HCT116 (cell line): ENCODE measurements at regions not wholly inside any gene's neighbourhood (a gene's known extent, or its start where the extent isn't known, plus 50 kb on each side); places are given as distances from the start of the nearest gene placed in this dataset.

Experiments
- ATAC-seq: fragments of 200-7000 bp; cut with Tn5 transposase; 2 replicates; pipeline ENCODE4 v1.9.1; 2020; ENCODE audit warnings: mild to moderate bottlenecking, moderate library complexity
- BruUV-seq: library from RNA; stranded (reverse); fragments of 400-500 nt; replicated peaks from 2 replicates; lab custom pipeline; 2021; lab: Mats Ljungman, UMichigan
- CTCF ChIA-PET: fragments of 300-600 bp; sonication (Branson Sonifier 250); formaldehyde crosslinking; loops from one replicate; lab custom pipeline; 2021; ENCODE audit warnings: antibody characterized with exemption; lab: Charles Lee
- POLR2A ChIA-PET: fragments of 300-600, 350-600 bp; sonication (Branson Sonifier 250); formaldehyde crosslinking; loops from one replicate; lab custom pipeline; 2021; ENCODE audit warnings: antibody characterized with exemption; lab: Charles Lee
- RAD21 ChIA-PET, 2 experiments: fragments of 300-600 bp; sonication (Branson Sonifier 250); formaldehyde crosslinking; loops; one replicate each; lab custom pipeline; 2023; ENCODE audit warnings: low total read pairs in 2 of 2; ENCODE audit not compliant: uncharacterized antibody in 2 of 2, unreplicated experiment in 2 of 2, low non-redundant PET in 1 of 2; lab: Charles Lee
- DNase-seq: peaks from one replicate; pipeline ENCODE4 v3.0.0-alpha.2; 2010; ENCODE audit warnings: low read depth, low spot score
- H2AFZ ChIP-seq: fragments of 200-600 bp; shearing (Covaris generic), sonication (generic); 2 replicates; pipeline ENCODE4 v1.6.1; 2017; ENCODE audit warnings: low read depth, mixed run types, mixed read lengths, antibody characterized with exemption, low read length; ENCODE audit not compliant: poor library complexity, severe bottlenecking
- H3K27ac ChIP-seq: 2 replicates; pipeline ENCODE4 v1.5.1; 2012; ENCODE audit warnings: low read depth, low read length
- H3K27me3 ChIP-seq: fragments of 200-600 bp; sonication (generic); 2 replicates; pipeline ENCODE4 v1.6.1; 2016; ENCODE audit warnings: mixed run types, low read length, mixed read lengths; ENCODE audit not compliant: insufficient read depth
- H3K36me3 ChIP-seq, 2 experiments: fragments of 200-500 bp in 1 of 2; fragments of 200-600 bp in 1 of 2; sonication (Bioruptor generic) in 1 of 2; sonication (generic) in 1 of 2; 2 replicates each; pipeline versions ENCODE4 v1.5.1 to v1.6.1; 2014 to 2016; ENCODE audit warnings: low read length in 2 of 2, inconsistent platforms in 1 of 2, mixed read lengths in 1 of 2, mixed run types in 1 of 2; ENCODE audit not compliant: insufficient read depth in 2 of 2, control insufficient read depth in 1 of 2
- H3K4me1 ChIP-seq, 2 experiments: fragments of 200-600 bp in 1 of 2; sonication (generic) in 1 of 2; 2 replicates each; pipeline versions ENCODE4 v1.5.1 to v1.6.1; 2012 to 2017; ENCODE audit warnings: low read length in 2 of 2, inconsistent platforms in 1 of 2, mild to moderate bottlenecking in 1 of 2, mixed read lengths in 1 of 2, mixed run types in 1 of 2, moderate library complexity in 1 of 2; ENCODE audit not compliant: insufficient read depth in 2 of 2, control insufficient read depth in 1 of 2
- H3K4me2 ChIP-seq: fragments of 200-600 bp; sonication (generic); 2 replicates; pipeline ENCODE4 v1.6.1; 2017; ENCODE audit warnings: mixed run types, low read length, mixed read lengths
- H3K4me3 ChIP-seq, 2 experiments: fragments of 200-600 bp in 1 of 2; sonication (generic) in 1 of 2; replicated peaks in 1 of 2; 2 replicates each; pipeline ENCODE4 v1.5.1; 2011 to 2016; ENCODE audit warnings: low read length in 2 of 2, control low read depth in 1 of 2, low read depth in 1 of 2, mild to moderate bottlenecking in 1 of 2, mixed read lengths in 1 of 2, mixed run types in 1 of 2
- H3K79me2 ChIP-seq: fragments of 200-600 bp; sonication (generic); 2 replicates; pipeline ENCODE4 v1.6.1; 2017; ENCODE audit warnings: mild to moderate bottlenecking, mixed run types, low read length, moderate library complexity, mixed read lengths; ENCODE audit not compliant: insufficient read depth
- H3K9ac ChIP-seq: fragments of 200-600 bp; sonication (generic); 2 replicates; pipeline ENCODE4 v1.6.1; 2016; ENCODE audit warnings: low read length, mixed read lengths
- H3K9me2 ChIP-seq: fragments of 200-600 bp; sonication (generic), shearing (Covaris generic); 2 replicates; pipeline ENCODE4 v1.6.1; 2017; ENCODE audit warnings: mixed run types, mild to moderate bottlenecking, moderate library complexity; ENCODE audit not compliant: insufficient read depth
- H3K9me3 ChIP-seq, 2 experiments: fragments of 200-500 bp in 1 of 2; fragments of 200-600 bp in 1 of 2; sonication (Bioruptor generic) in 1 of 2; sonication (generic) in 1 of 2; 2 replicates each; pipeline ENCODE4 v1.6.1; 2014 to 2017; ENCODE audit warnings: low read length in 2 of 2, mixed read lengths in 2 of 2, inconsistent platforms in 1 of 2, low read depth in 1 of 2, mild to moderate bottlenecking in 1 of 2, mixed run types in 1 of 2, moderate library complexity in 1 of 2; ENCODE audit not compliant: control insufficient read depth in 1 of 2, insufficient read depth in 1 of 2
- H4K20me1 ChIP-seq: fragments of 200-600 bp; sonication (generic), shearing (Covaris generic); 2 replicates; pipeline ENCODE4 v1.6.1; 2017; ENCODE audit warnings: mixed run types, mild to moderate bottlenecking, moderate library complexity; ENCODE audit not compliant: insufficient read depth
- CBX3 ChIP-seq: IDR thresholded peaks from 2 replicates; pipeline ENCODE4 v1.6.1; 2012; ENCODE audit warnings: low read depth
- EZH2 ChIP-seq: fragments of 200-600 bp; sonication (generic); IDR thresholded peaks from 2 replicates; pipeline ENCODE4 v1.6.1; 2017; ENCODE audit warnings: antibody characterized with exemption, mixed run types
- EZH2phosphoT487 ChIP-seq: fragments of 200-600 bp; IDR thresholded peaks from 2 replicates; pipeline ENCODE4 v1.6.1; 2018; ENCODE audit warnings: antibody characterized with exemption, borderline replicate concordance
- JUND ChIP-seq: IDR thresholded peaks from 2 replicates; pipeline ENCODE4 v1.6.1; 2012
- POLR2A ChIP-seq: IDR thresholded peaks from 2 replicates; pipeline ENCODE4 v1.7.0; 2011; ENCODE audit warnings: borderline replicate concordance; ENCODE audit not compliant: insufficient read depth, insufficient read length; ENCODE audit errors: extremely low read depth
- POLR2AphosphoS5 ChIP-seq: IDR thresholded peaks from 2 replicates; pipeline ENCODE4 v1.6.1; 2011; ENCODE audit warnings: mild to moderate bottlenecking, low read depth, low read length, moderate library complexity
- SIN3A ChIP-seq: IDR thresholded peaks from 2 replicates; pipeline ENCODE4 v1.6.1; 2012; ENCODE audit warnings: low read depth
- SRF ChIP-seq: IDR thresholded peaks from 2 replicates; pipeline ENCODE4 v1.6.1; 2012; ENCODE audit warnings: low read depth
- YY1 ChIP-seq: IDR thresholded peaks from 2 replicates; pipeline ENCODE4 v1.6.1; 2011; ENCODE audit warnings: low read length, low read depth, moderate library complexity, mild to moderate bottlenecking; ENCODE audit not compliant: insufficient replicate concordance; ENCODE audit errors: extremely low read depth
- intact Hi-C: fragments of 100-400 bp; cut with micrococcal nuclease; formaldehyde crosslinking; loops from 2 replicates; pipeline ENCODE4 v1.10.0; 2022
- TF ChIP-seq, protein P1 (sequence below): IDR thresholded peaks from 2 replicates; pipeline ENCODE4 v1.6.1; 2012; ENCODE audit warnings: low read depth

DNA sequence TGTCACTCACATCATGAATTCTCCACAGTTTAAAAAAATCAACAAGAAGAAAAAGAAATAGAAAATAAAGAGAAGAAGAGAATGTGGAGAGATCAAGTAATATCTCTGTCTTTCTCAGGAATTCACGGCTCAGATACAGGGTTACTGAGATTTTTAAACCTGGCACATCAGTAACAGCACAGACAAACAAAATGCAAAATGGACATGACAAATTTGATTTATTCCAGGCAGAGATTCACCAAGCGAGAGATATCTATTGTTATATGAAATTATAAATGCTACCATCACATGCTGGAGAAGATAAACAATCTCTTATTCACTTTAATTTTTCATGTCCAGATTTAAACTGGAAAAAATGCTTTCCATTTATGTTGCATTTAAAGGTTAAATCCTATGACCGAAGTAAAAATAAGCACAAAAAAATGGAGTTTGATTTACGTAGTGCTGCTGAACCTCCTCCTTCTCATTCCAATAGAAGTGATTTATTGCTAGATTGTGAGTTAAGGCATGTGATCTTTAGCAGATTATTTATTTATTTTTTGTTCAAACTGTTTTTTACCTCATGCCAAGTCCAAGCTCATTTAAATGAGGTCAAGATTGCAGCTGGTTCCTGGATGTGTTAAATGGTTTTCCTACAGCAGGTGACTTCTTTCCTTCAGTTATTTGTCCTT, 926.4 kb downstream of the MAT2B start:
- no peak overlapping the region for H3K27ac ChIP-seq
- H3K9me2 ChIP-seq, result no peaks in the 10 kb centered on the region
- H3K4me2 ChIP-seq, result no peak overlapping the region
- TF ChIP-seq YY1 (no peak), EZH2 (no peak), SRF (no peak), SIN3A (no peak), JUND (no peak), POLR2A (no peak), EZH2phosphoT487 (no peak), POLR2AphosphoS5 (no peak), CBX3 (no peak)
- TF ChIP-seq, protein P1, sequence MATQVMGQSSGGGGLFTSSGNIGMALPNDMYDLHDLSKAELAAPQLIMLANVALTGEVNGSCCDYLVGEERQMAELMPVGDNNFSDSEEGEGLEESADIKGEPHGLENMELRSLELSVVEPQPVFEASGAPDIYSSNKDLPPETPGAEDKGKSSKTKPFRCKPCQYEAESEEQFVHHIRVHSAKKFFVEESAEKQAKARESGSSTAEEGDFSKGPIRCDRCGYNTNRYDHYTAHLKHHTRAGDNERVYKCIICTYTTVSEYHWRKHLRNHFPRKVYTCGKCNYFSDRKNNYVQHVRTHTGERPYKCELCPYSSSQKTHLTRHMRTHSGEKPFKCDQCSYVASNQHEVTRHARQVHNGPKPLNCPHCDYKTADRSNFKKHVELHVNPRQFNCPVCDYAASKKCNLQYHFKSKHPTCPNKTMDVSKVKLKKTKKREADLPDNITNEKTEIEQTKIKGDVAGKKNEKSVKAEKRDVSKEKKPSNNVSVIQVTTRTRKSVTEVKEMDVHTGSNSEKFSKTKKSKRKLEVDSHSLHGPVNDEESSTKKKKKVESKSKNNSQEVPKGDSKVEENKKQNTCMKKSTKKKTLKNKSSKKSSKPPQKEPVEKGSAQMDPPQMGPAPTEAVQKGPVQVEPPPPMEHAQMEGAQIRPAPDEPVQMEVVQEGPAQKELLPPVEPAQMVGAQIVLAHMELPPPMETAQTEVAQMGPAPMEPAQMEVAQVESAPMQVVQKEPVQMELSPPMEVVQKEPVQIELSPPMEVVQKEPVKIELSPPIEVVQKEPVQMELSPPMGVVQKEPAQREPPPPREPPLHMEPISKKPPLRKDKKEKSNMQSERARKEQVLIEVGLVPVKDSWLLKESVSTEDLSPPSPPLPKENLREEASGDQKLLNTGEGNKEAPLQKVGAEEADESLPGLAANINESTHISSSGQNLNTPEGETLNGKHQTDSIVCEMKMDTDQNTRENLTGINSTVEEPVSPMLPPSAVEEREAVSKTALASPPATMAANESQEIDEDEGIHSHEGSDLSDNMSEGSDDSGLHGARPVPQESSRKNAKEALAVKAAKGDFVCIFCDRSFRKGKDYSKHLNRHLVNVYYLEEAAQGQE, result no peak
- TF ChIP-seq, all 23 proteins: peak for 0
- ATAC-seq (no peak), DNase-seq (no peak)
- Histone ChIP-seq H2AFZ (no peak overlapping the region), H3K4me3 (no peak overlapping the region), H3K79me2 (no peaks in the 10 kb centered on the region), H3K9ac (no peak overlapping the region), H3K27me3 (no peaks in the 10 kb centered on the region), H3K9me3 (peaks cover 3 to 4% of the 10 kb centered on the region in 2 experiments; a peak in 2 of 4 replicates), H4K20me1 (no peaks in the 10 kb centered on the region), H3K4me1 (no peaks in the 10 kb centered on the region), H3K36me3 (no peaks in the 10 kb centered on the region)
- ChIA-PET CTCF (no interaction called here), RAD21 (no interaction called here), POLR2A (no interaction called here)
- intact Hi-C loops, result no loop called here
- no TSS peak for BruUV-seq
